Activated CD8-positive, alpha-beta T cell treated with anti-CD3 and anti-CD28 coated beads, Interleukin-2, amount 10 ng/mL, durations not matched to agents 7 days and 5 days (primary cell): ENCODE measurements at regions not wholly inside any gene's neighbourhood (a gene's known extent, or its start where the extent isn't known, plus 50 kb on each side); places are given as distances from the start of the nearest gene placed in this dataset.
"Not testable (repeated sequence)": the region's sequence is repeated elsewhere in the genome, so short reads cannot be mapped to it uniquely, and the experiment has no call there.

ENCODE experiments used
- ATAC-seq: fragments of 150-1000 bp; cut with Tn5 transposase; one replicate; pipeline ENCODE4 v1.10.0; 2021; ENCODE audit warnings: moderate library complexity
- CTCF ChIA-PET: fragments of 350-600 bp; sonication (Branson Sonifier 250); formaldehyde crosslinking; loops from one replicate; lab custom pipeline; 2021; ENCODE audit warnings: antibody characterized with exemption; lab: Charles Lee
- POLR2A ChIA-PET: fragments of 350-600 bp; sonication (Branson Sonifier 250); formaldehyde crosslinking; loops from one replicate; lab custom pipeline; 2021; ENCODE audit warnings: antibody characterized with exemption; lab: Charles Lee
- DNase-seq: peaks from one replicate; pipeline ENCODE4 v3.0.0-alpha.2; 2020
- H3K27ac Mint-ChIP-seq: one replicate; pipeline ENCODE4 v1.8.0; 2021; ENCODE audit warnings: mild to moderate bottlenecking, mixed read lengths
- H3K27me3 Mint-ChIP-seq: one replicate; pipeline ENCODE4 v1.8.0; 2021; ENCODE audit warnings: low read depth, mixed read lengths
- H3K36me3 Mint-ChIP-seq: one replicate; pipeline ENCODE4 v1.8.0; 2021; ENCODE audit warnings: low read depth, mixed read lengths
- H3K4me1 Mint-ChIP-seq: one replicate; pipeline ENCODE4 v1.8.0; 2021; ENCODE audit warnings: low read depth, mixed read lengths
- H3K4me3 Mint-ChIP-seq: one replicate; pipeline ENCODE4 v1.8.0; 2021; ENCODE audit warnings: mild to moderate bottlenecking, mixed read lengths
- H3K9me3 Mint-ChIP-seq: one replicate; pipeline ENCODE4 v1.8.0; 2022; ENCODE audit warnings: mixed read lengths; ENCODE audit not compliant: insufficient read depth

DNA sequence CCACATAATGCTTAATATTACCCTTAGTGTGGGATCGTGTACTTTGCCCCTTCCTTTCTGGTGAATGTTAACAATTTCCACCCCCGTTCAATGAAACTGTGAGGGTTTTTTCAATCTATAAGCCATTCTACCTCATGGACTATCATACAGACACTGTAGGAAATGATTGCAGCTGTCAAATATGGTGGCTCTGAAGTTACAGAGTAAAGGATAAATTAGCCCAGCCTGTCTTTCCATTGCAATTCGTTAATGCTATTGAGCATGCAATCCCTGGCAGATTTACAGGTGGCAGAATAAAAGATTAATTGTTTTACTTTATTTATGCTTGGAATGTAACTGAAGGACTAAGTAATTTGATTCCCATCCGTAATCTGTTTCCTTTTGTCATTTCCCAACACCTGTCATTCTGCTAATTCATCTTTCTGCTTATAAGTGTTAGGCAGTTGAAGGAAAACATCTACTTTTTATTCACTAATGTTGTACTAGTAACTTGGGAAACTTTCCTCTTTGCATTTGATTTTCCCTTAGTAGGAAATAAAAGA lies 1211.6 kb upstream of the LRRN3 start:
- Mint-ChIP-seq H3K4me3 (no peak overlapping the region), H3K27me3 (no peaks in the 10 kb centered on the region), H3K36me3 (no peaks in the 10 kb centered on the region), H3K9me3 (no peaks in the 10 kb centered on the region), H3K27ac (no peak overlapping the region), H3K4me1 (no peaks in the 10 kb centered on the region)
- no peak for ATAC-seq
- DNase-seq, result no peak
- ChIA-PET CTCF (no interaction called here), POLR2A (no interaction called here)

DNA sequence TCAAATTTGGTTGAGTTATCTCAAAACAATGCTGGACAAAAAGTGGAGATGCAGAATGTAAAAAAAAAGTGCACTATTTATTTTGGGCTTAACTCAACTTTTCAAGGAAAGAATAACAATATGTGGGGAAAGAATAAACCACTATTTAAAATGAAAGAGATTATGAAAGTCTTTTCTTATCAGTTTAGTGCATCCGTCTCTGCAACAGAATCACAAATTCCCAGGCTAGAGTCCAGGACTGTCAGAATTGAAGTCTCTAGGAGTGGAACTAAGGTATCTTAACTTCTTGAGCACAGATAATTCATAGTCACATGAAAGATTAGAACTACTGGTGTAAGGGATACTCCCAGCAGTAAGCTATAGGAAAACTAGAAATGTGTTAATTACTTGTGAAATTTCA lies 1200.3 kb upstream of the LRRN3 start:
- Mint-ChIP-seq H3K4me3 (no peak overlapping the region), H3K9me3 (no peaks in the 10 kb centered on the region), H3K36me3 (no peaks in the 10 kb centered on the region), H3K27ac (no peak overlapping the region), H3K27me3 (no peaks in the 10 kb centered on the region), H3K4me1 (no peaks in the 10 kb centered on the region)
- CTCF ChIA-PET, result no interaction called here
- DNase-seq (no peak), ATAC-seq (no peak)
- POLR2A ChIA-PET, result no interaction called here

DNA sequence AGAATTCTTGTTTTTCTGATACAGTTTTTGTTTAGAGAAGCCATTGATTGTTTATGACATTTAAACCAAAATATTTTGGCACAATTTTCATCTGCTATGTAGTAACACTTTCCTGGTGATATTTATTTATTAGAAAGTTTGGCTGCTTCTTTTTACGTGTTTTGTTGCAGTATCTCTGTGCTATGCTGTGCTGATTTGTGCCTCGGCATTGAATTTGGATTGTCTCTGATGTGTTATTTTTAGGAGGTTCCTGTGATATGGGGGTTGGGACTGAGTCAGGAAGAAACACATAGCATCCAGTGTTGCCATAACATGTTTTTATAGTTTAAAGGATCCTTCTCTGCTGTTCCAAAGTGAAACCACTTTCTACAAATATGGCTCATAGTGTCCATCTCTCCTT lies 1197.7 kb upstream of the LRRN3 start:
- POLR2A ChIA-PET, result no interaction called here
- ATAC-seq (no peak), DNase-seq (no peak)
- CTCF ChIA-PET, result no interaction called here
- Mint-ChIP-seq H3K9me3 (no peaks in the 10 kb centered on the region), H3K4me3 (no peak overlapping the region), H3K27ac (no peak overlapping the region), H3K4me1 (no peaks in the 10 kb centered on the region), H3K27me3 (no peaks in the 10 kb centered on the region), H3K36me3 (no peaks in the 10 kb centered on the region)

DNA sequence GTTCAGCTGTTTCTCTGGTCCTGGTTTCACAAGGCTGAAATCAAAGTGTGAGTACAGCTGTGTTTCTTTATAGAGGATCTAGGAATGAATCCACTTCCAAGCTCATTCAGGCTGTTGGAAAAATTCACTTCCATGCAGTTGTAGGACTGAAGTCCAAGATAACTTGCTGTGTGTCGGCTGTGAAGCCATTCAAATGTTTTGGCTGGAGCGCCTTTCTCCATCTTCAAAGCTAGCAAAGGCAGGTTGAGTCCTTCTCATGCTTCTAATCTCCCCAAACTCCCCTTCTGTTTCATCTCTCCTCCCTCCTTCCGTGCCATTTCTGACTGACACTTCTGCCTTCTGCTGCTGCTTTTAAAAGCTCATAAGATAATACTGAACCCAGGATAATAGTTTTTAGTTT lies 1195.4 kb upstream of the LRRN3 start:
- H3K27me3 Mint-ChIP-seq, result no peaks in the 10 kb centered on the region
- no peak for DNase-seq
- ChIA-PET POLR2A (no interaction called here), CTCF (no interaction called here)
- H3K36me3 Mint-ChIP-seq, result no peaks in the 10 kb centered on the region
- no peaks in the 10 kb centered on the region for H3K4me1 Mint-ChIP-seq
- H3K9me3 Mint-ChIP-seq, result no peaks in the 10 kb centered on the region
- no peak overlapping the region for H3K27ac Mint-ChIP-seq
- no peak for ATAC-seq
- H3K4me3 Mint-ChIP-seq, result no peak overlapping the region

DNA sequence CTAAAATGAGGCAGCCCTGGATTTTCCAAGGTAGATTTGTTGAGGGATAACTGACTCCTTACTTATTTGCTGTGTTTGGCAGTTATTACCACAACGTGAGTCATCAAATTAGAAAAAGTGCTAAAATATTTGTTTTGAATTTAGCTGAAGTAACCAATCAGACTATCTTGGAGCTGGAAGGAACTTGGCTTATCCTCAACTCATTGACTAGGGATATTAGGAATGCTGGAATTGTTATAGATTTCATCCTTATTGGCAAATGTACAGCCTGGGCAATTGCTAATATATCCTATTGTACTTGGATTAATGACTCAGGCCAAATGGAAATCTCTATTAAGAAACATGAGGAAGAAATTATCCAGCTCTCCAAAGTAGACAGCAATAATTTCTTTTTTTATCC lies 1189.0 kb upstream of the LRRN3 start:
- no peaks in the 10 kb centered on the region for H3K36me3 Mint-ChIP-seq
- H3K4me1 Mint-ChIP-seq, result no peaks in the 10 kb centered on the region
- H3K9me3 Mint-ChIP-seq, result no peaks in the 10 kb centered on the region
- H3K27me3 Mint-ChIP-seq, result no peaks in the 10 kb centered on the region
- DNase-seq (no peak), ATAC-seq (no peak)
- H3K27ac Mint-ChIP-seq, result no peak overlapping the region
- POLR2A ChIA-PET, result no interaction called here
- CTCF ChIA-PET, result no interaction called here
- no peak overlapping the region for H3K4me3 Mint-ChIP-seq

DNA sequence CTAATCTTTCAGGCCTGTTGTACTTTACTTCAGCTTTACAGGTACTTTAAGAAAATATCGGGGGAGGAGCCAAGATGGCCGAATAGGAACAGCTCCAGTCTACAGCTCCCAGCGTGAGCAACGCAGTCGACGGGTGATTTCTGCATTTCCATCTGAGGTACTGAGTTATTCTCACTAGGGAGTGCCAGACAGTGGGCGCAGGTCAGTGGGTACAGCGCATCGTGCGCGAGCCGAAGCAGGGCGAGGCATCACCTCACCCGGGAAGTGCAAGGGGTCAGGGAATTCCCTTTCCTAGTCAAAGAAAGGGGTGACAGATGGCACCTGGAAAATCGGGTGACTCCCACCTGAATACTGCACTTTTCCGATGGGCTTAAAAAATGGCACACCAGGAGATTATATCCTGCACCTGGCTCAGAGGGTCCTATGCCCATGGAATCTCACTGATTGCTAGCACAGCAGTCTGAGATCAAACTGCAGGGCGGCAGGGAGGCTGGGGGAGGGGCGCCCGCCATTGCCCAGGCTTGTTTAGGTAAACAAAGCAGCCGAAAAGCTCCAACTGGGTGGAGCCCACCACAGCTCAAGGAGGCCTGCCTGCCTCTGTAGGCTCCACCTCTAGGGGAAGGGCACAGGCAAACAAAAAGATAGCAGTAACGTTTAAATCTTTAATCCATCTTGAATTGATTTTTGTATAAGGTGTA lies 1185.4 kb upstream of the LRRN3 start:
- H3K4me1 Mint-ChIP-seq, H3K27ac Mint-ChIP-seq, CTCF ChIA-PET, POLR2A ChIA-PET, DNase-seq, H3K27me3 Mint-ChIP-seq, H3K4me3 Mint-ChIP-seq, H3K9me3 Mint-ChIP-seq, ATAC-seq, H3K36me3 Mint-ChIP-seq: not testable (repeated sequence)

DNA sequence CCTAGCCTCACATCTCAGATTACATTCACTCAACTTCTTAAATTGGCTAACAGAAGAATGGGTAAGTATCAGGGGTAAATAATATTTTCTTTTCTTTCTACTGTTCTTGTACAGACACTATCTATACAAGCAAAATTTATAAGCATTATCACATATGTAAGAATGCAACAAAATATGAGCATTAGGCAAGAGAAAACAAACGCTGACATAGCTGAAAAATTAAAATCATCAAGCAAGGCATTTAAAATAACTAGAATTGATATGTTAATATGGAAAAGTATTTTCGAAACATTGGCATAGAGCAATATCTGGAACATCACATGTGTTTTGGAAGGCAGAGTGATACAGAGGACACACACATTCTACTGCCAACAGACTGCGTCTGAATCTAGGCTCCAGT lies 1175.3 kb upstream of the LRRN3 start:
- ChIA-PET CTCF (no interaction called here), POLR2A (no interaction called here)
- no peaks in the 10 kb centered on the region for H3K36me3 Mint-ChIP-seq
- no peaks in the 10 kb centered on the region for H3K27me3 Mint-ChIP-seq
- H3K9me3 Mint-ChIP-seq, result no peaks in the 10 kb centered on the region
- H3K4me3 Mint-ChIP-seq, result no peak overlapping the region
- ATAC-seq, result no peak
- no peak for DNase-seq
- H3K27ac Mint-ChIP-seq, result no peak overlapping the region
- H3K4me1 Mint-ChIP-seq, result no peaks in the 10 kb centered on the region

DNA sequence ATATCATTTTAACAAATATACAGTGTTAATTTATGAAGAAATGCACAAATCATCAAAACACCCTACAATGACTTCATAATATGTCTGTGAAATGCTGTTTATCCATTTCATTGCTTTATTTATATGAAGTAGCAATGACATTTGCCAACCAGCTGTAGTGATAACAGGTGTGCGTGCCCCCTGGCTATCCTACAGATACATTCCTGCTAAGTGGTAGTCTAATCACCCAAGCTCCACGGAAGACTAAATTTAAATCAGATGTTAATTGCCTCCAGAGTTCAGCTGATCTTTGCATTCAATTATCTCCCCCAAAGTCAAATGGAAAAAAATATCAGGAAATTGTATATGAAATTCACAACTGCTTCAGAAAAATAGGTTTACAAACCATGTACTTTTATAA lies 1164.2 kb upstream of the LRRN3 start:
- Mint-ChIP-seq H3K4me3 (no peak overlapping the region), H3K27ac (no peak overlapping the region), H3K9me3 (peaks cover 5% of the 10 kb centered on the region), H3K4me1 (no peaks in the 10 kb centered on the region), H3K36me3 (no peaks in the 10 kb centered on the region), H3K27me3 (no peaks in the 10 kb centered on the region)
- no peak for ATAC-seq
- ChIA-PET POLR2A (no interaction called here), CTCF (no interaction called here)
- DNase-seq, result no peak

DNA sequence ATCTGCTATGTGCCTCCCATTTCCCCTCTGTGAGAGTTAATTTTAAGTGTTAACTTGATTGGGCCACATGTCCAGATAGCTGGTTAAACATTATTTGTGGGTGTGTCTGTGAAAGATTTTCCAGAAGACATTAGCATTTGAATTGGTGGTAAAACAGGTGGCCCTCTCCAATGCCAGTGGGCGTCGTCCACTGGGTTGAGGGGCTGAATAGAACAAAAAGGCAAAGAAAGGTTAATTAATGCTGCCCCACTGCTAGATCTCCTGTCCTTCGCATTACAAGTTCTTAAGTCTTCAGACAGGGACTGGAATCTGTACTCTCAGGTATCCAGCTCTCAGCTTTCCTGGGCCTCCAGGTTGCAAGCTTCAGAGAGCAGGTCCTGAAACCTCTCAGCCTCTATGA lies 1160.9 kb upstream of the LRRN3 start:
- H3K4me3 Mint-ChIP-seq, result no peak overlapping the region
- peaks cover 4% of the 10 kb centered on the region for H3K9me3 Mint-ChIP-seq
- no peaks in the 10 kb centered on the region for H3K36me3 Mint-ChIP-seq
- ATAC-seq, result no peak
- no peaks in the 10 kb centered on the region for H3K27me3 Mint-ChIP-seq
- ChIA-PET CTCF (no interaction called here), POLR2A (no interaction called here)
- H3K4me1 Mint-ChIP-seq, result no peaks in the 10 kb centered on the region
- DNase-seq, result no peak
- H3K27ac Mint-ChIP-seq, result no peak overlapping the region

DNA sequence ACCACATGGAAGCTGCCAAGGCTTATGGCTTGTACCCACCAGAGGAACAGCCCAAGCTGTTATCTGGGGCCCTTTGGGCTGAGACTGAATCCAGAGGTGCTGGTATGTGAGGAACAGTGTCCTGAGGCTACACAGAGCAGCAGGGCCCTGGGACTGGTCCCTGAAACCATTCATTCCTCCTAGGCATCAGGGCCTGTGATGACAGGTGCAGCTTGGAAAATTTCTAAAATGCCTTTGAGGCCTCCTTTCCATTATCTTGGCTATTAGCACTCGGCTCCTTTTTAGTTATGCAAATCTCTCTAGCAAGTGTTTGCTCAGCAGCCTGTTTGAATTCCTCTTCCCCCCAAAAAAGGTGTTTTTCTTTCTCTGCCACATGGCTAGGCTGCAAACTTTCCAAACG lies 1151.7 kb upstream of the LRRN3 start:
- ATAC-seq (no peak), DNase-seq (no peak)
- ChIA-PET CTCF (no interaction called here), POLR2A (interaction anchor here (0.6 kb wide), 1 partner anchor 38 kb away, joined by 3 read pairs; no protein-coding TSS in a partner anchor)
- H3K4me1 Mint-ChIP-seq, result no peaks in the 10 kb centered on the region
- no peak overlapping the region for H3K27ac Mint-ChIP-seq
- H3K4me3 Mint-ChIP-seq, result no peak overlapping the region
- H3K36me3 Mint-ChIP-seq, result no peaks in the 10 kb centered on the region
- H3K9me3 Mint-ChIP-seq, result no peaks in the 10 kb centered on the region
- H3K27me3 Mint-ChIP-seq, result no peaks in the 10 kb centered on the region

DNA sequence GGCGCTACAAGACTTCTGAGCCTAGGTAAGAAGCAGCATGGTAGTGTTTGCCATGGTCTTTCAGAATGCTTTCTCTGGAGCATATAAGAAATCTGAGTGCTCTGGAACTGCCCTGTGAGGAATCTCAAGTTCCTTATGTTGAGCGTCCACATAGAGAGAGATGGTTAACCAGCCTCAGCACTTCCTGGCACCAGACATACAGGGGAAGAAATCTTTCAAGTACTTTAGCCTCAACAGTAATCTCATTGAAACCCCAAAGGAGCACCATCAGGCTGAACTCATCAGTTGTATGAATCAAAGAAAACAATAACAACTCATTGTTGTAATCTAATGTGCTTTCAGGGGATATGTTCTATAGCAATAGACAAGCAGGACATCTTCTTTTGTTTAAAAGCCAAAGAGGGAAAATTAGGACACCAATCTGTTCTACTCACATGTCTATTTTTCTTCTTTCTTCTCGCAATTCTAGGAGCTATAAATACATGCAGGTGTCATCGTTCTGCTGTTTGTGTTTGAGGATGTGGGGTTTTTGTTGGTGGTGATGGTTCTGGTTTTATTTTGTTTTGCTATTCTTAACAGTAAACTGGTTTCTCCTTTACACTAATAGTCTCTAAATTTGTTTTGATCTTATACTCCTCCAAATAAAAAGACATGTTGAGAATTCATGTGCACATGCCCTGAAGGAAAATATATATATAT lies 1145.0 kb upstream of the LRRN3 start:
- ChIA-PET POLR2A (no interaction called here), CTCF (no interaction called here)
- DNase-seq, result no peak
- no peak overlapping the region for H3K4me3 Mint-ChIP-seq
- no peak for ATAC-seq
- no peaks in the 10 kb centered on the region for H3K36me3 Mint-ChIP-seq
- H3K4me1 Mint-ChIP-seq, result no peaks in the 10 kb centered on the region
- no peak overlapping the region for H3K27ac Mint-ChIP-seq
- H3K9me3 Mint-ChIP-seq, result no peaks in the 10 kb centered on the region
- H3K27me3 Mint-ChIP-seq, result no peaks in the 10 kb centered on the region

DNA sequence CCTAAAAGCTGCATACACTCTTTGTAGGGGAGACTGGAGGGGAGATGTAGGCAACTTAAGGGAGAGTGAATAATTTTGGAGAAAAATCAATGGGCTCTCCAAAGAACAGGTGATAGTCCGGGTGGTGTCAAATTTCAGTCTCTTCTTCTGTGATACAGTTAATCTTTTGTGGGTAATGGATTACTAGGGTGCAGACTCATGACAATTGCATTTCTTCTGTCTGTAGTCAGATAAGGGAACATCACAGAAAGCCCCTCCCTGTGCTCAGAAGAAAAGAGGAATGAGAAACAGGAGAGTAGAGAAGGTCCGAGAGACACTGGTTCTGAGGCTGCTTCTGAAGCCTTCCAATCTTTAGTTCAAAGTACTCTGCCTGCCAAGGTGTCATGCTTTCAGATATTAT lies 1140.7 kb upstream of the LRRN3 start:
- Mint-ChIP-seq H3K27ac (no peak overlapping the region), H3K9me3 (no peaks in the 10 kb centered on the region), H3K27me3 (no peaks in the 10 kb centered on the region), H3K4me1 (no peaks in the 10 kb centered on the region), H3K36me3 (no peaks in the 10 kb centered on the region), H3K4me3 (no peak overlapping the region)
- ChIA-PET CTCF (no interaction called here), POLR2A (no interaction called here)
- no peak for DNase-seq
- no peak for ATAC-seq
